GM21737 (cell line): ENCODE measurements at regions not wholly inside any gene's neighbourhood (a gene's known extent, or its start where the extent isn't known, plus 50 kb on each side); places are given as distances from the start of the nearest gene placed in this dataset.

ENCODE experiments used
- ATAC-seq: cut with Tn5 transposase; IDR thresholded peaks from one replicate; pipeline ENCODE4 v1.9.1; 2021; ENCODE audit warnings: mild to moderate bottlenecking, moderate library complexity; ENCODE audit not compliant: unreplicated experiment

GRCh38 chr11:111148953-111149352 lies 96.6 kb upstream of the POU2AF2 start:
- ATAC-seq = no peak

GRCh38 chr11:111148121-111148520 lies 97.4 kb upstream of the POU2AF2 start:
- no peak for ATAC-seq

GRCh38 chr11:111137846-111138245 lies 107.7 kb upstream of the POU2AF2 start:
- no peak for ATAC-seq

- ATAC-seq = no peak
Observed at GRCh38 chr11:111135778-111136570, 109.6 kb upstream of the POU2AF2 start.

- no peak for ATAC-seq
Observed at GRCh38 chr11:111135101-111135500, 110.4 kb upstream of the POU2AF2 start.

- ATAC-seq = no peak
Observed at GRCh38 chr11:111128076-111128870, 117.3 kb upstream of the POU2AF2 start.

GRCh38 chr11:111124724-111125123 lies 120.8 kb upstream of the POU2AF2 start:
- ATAC-seq = no peak

GRCh38 chr11:111123463-111124398 lies 121.8 kb upstream of the POU2AF2 start:
- no peak for ATAC-seq

- ATAC-seq = no peak
Observed at GRCh38 chr11:111120696-111121302, 124.7 kb upstream of the POU2AF2 start.

- no peak for ATAC-seq
Observed at GRCh38 chr11:111120161-111120560, 125.4 kb upstream of the POU2AF2 start.

GRCh38 chr11:111119751-111120150 lies 125.8 kb upstream of the POU2AF2 start:
- ATAC-seq = no peak

GRCh38 chr11:111115890-111116289 lies 129.6 kb upstream of the POU2AF2 start:
- ATAC-seq = no peak

GRCh38 chr11:111114091-111114490 lies 131.4 kb upstream of the POU2AF2 start:
- no peak for ATAC-seq

- no peak for ATAC-seq
Observed at GRCh38 chr11:111112614-111113013, 132.9 kb upstream of the POU2AF2 start.

GRCh38 chr11:111107501-111107900 lies 138.0 kb upstream of the POU2AF2 start:
- no peak for ATAC-seq

GRCh38 chr11:111106641-111107040 lies 138.9 kb upstream of the POU2AF2 start:
- no peak for ATAC-seq

- ATAC-seq = no peak
Observed at GRCh38 chr11:111105566-111105965, 140.0 kb upstream of the POU2AF2 start.

GRCh38 chr11:111104185-111104584 lies 141.3 kb upstream of the POU2AF2 start:
- no peak for ATAC-seq

- ATAC-seq = no peak
Observed at GRCh38 chr11:111101881-111102280, 143.6 kb upstream of the POU2AF2 start.

GRCh38 chr11:111099028-111099713 lies 146.4 kb upstream of the POU2AF2 start:
- ATAC-seq = no peak
